GM18499 (cell line): ENCODE measurements at regions not wholly inside any gene's neighbourhood (a gene's known extent, or its start where the extent isn't known, plus 50 kb on each side); places are given as distances from the start of the nearest gene placed in this dataset.

ENCODE experiments used
- ATAC-seq: cut with Tn5 transposase; IDR thresholded peaks from one replicate; pipeline ENCODE4 v1.9.1; 2021; ENCODE audit warnings: moderate number of reproducible peaks; ENCODE audit not compliant: insufficient read depth, unreplicated experiment

DNA sequence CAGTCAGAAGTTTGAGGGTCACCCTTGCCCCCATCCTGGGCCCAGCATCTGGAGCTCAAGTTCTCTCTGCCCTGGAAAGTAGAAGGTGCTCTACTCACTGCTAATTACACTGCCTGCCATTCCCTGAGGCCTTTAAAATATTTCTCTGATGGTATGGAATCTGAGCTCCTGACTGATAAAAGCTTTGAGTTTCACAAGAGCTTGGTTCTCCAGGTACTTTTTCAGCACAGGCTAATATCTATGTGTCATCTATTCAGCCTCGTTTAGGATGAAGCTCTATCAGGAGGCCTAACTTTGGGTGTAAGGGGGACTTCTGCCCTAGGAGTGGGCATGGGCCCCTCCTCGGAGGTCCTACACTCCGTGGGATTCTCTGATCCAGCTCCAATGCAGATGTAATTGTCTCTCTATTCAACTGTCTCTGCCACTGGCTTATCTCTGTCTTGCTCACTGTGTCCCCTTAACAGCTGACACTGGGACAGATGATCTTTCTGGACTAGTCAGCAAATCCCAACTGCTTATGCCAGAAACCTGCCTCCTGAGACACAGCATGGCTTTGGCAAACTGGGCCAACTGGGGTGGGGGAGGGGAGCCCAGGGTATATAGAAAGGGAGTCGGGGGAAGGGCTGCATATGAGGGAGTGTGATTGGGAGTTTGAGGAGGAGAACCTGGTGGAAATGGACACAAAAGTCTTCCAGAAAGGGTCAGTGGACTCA is 104.2 kb upstream of the GADD45A start:
- ATAC-seq: no peak

DNA sequence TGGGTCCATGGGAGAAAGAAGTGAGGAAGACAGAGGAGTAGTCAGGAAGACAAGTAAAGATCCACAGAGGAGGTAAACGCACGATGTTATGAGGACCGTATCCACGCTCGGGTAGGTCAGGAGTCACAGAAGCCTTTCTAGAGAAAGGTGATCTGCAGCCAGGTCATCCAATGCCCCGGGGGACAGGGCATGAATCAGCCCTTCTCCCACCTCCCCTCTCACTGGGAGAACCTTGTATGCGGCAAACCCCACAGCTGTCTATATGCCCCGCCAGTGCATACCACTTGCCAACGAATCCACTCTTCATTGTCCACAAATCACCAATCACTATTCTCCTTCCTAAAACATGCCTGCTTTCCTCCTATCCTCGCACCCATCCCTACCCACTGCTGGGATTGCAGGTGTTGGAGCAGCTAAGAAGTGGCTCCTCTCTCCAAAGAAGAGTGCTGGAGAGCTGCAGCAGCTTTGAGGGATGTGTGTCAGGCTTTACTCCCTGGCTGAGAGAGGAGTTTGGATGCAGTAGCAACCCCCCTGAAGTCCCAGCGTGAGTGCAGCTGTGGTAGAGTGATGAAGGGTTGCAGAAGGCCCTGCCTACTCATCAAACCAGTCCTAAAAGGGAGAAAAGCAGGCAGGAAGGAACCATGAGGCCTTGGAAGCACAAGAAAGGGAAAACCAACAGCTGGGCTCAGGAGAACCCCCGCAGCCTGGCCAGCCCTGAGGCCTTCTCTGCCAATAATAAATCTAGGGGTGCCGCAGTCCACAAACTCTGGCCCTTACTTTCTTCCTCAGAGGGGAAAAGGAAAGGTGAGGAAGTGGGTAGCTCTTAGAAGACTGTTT is 102.2 kb upstream of the GADD45A start:
- no peak for ATAC-seq

DNA sequence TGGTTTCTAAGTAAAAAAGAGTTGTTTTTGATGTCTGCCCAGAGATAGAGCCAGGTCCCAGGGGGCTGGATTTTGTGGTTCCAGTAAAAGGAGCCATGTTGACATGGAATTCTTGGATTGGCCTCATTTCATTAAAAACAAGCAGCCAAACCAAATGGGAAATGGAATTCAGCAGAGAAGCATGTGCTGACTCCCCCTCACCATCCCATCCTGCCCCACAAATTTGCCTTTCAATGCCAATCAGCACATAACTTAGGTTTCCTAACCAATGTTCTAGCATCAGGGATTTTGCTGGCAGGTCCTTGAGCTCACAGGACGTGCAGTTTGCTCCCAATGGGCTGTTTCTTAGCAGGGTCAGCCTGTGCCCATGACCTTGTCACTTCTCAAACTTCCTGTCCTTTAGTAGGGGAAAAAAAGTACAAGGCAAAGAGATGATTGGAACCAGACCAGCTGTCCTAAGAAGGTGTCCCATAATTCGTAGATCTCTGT is 101.5 kb upstream of the GADD45A start:
- ATAC-seq: no peak

DNA sequence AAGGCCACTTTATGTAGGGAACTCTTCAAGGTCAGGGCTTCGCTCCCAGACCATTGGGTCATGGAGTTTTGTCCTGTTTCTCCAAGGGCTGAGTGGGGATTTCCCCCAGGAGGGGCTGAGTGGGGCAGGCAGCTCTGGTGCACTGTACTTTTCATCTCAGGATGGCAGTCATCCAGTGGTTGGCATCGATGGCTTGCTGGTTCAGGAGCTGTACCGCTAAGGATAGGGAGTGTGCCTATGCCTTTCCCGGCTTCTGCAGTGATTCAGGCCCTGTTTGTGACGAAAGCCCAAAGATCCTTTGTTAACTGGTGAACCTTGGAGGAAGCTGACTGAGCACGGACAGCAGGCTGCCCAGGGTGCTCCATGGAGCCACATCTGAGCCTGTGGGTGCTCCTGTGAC is 100.1 kb upstream of the GADD45A start:
- ATAC-seq: no peak

DNA sequence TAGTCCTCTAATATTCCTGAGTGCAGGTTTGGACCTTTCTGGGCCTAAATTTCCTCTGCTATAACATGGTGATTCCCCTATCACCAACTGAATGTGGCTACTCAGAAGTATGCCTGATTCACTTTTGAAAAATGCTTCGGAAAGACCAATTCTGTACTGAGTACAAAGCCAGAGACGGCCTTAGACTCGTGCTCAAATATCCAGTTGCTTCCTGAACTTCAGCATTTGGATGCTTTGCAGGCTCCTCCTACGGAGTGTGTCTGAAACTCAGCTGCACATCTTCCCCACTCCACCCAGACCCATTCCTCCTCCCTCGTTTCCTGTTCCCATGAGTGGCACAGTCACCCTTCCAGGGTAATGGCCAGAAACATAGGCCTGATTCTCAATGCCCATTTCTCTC is 98.4 kb upstream of the GADD45A start:
- no peak for ATAC-seq

DNA sequence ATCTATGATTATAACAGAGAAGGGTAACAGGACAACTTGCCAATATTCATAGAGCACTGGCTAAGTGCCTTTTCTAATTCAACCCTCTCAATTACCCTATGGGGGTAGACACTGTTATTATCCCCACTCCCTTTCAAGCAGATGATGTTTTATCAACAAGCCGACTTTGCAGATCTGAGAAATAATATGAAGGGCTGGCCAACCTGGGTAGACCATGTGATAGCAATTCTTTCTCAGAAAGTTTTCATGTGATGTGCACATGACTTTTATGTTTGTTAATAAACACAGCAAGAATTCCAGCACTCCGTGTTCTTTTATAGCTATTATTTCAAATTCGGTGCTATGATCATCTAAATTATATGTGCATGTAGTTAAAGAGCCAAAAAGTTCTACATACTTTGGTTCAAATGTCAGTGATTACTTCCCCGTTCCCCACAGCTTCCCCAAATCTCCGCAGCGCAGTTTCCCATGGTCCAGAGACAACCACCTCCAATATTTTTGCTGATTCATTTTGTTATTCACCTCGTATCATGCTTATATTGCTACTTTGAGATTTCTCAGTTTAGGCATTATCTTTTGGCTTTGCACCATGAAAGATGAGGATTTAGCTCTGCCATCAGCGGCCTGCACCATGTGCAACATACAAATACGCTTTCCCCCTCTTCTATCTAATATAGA is 96.7 kb upstream of the GADD45A start:
- ATAC-seq: no peak

DNA sequence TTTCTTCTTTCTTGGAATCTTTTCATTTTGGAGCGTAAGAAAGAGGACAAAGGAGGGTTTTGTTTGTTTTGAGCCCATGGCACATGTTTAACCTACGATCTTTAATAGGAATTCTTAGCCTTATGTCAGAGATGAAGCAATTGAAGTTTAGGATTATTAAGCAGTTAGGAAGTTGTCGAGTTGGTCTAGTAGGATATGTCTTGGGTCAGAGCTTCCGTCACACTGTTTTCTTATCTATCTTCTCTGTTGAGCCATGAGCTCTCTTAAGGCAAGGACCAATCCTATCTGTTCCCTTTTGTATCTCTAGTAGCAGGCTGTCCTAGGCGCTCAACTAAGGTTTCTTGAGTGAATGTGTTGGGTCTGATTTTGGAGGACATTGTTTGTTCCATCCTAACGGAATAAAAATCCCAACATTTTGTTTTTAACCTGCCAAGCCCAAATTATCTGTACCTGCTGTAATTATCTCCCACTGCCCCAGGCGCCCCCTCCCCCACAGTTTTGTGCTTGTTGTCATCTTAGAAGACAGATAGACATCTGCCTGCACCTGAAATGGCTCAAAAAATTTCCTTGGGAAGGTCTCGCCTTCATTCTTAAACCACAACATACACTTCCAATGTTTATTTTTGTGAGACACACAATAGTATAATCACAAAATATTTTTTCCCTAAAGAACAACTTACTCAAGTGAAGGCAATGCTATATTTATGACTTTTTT is 95.3 kb upstream of the GADD45A start:
- no peak for ATAC-seq

DNA sequence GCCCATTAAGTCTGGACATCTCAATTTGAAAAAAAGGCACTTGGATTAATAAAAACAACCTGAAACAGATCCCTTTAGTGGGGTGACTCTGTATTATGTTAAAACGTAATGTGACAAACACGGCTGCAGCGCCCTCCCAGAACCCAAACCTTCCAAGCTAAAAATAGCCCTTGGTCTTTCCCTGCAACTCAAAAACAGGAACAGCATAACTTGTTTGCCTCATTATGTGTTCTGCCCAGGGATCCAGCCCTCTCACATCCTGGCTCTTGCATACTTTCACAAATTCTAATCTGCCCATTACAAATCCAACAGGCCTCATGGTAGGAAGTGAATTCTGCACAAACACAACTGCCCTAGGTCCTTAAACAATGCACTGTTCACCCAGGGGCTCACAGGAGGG is 94.7 kb upstream of the GADD45A start:
- no peak for ATAC-seq

DNA sequence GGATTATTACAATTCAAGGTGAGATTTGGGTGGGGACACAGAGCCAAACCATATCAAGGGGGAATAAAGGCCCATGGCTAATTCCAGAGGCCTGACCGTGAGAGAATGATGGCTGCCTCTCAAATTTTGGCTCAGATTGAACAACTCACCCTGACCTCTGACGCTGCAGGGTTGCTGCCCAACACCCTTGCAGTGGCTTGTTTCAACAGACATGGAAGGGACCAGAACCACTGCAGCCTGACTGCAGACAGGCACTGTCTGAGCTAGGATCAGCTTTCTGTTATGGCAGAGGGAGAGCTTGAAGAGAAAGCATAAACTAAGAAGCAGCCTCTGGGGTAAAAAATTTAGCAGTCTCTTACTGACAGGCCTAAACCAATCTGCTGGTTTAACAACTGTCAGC is 90.2 kb upstream of the GADD45A start:
- ATAC-seq: no peak

DNA sequence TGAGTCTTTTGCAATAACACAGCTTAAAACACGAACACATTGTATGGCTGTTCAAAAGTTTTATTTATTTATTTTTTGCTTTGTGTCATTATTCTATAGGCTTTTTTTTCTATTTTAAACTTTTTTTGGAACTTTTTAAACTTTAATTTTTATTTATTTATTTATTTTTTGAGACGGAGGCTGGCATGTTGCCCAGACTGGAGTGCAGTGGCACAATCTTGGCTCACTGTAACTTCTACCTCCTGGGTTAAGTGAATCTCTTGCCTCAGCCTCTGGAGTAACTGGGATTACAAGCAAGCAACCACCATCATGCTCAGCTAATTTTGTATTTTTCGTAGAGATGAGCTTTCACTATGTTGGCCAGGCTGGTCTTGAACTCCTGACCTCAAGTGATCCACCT is 88.3 kb upstream of the GADD45A start:
- no peak for ATAC-seq

DNA sequence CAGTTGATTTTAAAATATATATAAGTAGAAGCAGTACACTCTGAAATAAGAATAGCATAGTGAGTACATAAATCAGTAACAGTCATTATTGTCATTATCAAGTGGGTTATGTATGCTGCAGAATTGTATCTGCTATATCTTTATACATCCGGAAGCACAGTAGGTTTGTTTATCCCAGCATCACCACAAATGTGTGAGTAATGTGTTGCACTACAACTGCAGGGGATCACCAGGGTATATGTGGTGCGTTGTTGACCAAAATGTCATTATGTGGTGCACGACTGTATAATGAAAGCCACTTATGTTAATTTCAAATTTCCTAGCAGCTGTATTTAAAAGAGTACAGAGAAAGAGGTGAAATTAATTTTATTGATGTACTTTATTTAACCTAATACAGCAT is 87.7 kb upstream of the GADD45A start:
- no peak for ATAC-seq

DNA sequence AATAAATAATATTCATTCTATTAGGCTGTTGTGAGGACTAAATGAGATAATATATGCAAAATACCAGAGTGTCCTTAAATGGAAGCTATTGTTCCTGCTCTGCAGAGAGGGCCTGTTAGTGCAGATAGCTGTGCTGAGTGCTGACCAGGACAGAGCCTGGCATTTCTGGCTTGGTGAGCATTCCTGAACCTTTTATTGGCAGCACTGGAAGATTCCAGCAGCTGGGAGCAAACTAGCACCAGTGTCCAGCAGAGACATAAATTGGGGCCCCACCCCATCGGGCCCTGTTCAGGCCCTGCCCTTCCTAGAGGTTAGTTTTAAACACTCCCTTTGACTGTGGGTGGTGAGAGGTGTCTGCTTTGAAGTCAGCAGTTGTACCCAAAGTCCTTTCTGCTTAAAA is 85.9 kb upstream of the GADD45A start:
- no peak for ATAC-seq

DNA sequence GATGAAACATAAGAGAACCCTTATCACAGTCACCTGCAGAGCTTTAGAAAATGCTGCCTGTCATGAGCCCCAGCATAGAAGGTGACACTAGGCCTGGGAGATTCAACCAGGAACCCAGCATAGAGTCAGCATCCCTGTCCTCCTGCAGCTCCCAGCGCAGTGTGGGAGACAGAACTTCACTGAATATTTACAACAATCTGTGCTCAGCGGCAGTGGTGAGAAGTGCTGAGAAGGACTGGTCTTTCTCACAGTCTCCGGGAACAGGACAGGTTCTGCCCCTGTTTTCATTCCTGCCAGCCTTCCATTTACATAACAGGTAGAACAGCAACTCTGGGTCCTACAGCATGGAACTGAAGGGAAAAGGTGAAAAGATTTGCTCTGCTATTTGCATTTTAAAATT is 83.5 kb upstream of the GADD45A start:
- no peak for ATAC-seq

DNA sequence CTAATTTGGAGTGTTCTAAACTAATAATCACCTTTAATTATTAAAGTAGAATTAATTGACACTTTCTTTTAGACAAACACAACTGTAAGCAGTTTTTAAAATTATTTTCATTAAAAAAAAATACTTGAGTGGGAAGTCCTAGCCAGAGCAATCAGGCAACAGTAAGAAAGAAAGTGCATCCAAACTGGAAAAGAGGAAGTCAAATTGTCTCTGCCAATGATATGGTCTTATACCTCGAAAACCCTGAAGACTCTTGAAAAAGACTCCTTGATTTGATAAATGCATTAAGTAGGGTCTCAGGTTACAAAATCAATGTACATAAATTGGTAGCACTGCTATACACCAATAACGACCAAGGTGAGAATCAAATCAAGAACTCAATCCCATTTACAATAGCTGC is 83.0 kb upstream of the GADD45A start:
- ATAC-seq: no peak

DNA sequence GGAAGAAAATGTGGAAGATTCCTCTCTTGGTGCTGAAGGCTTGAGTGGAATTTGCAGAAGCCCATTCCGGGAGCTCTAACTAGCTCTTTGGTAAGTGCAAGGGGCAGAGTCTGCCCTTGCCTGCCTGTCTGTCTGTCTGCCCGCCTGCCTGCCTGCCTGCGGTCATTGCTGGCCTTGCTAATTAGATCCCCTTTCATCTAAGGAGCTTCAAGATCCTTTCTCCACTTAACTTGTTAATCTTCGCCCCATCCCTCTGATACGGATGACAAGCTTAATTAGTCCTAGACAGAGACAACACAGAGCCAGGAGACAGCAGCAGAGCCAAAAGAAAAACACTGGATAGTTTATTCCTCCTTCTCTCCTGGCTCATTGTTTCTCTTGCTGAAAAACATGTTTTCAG is 80.2 kb upstream of the GADD45A start:
- ATAC-seq: no peak

DNA sequence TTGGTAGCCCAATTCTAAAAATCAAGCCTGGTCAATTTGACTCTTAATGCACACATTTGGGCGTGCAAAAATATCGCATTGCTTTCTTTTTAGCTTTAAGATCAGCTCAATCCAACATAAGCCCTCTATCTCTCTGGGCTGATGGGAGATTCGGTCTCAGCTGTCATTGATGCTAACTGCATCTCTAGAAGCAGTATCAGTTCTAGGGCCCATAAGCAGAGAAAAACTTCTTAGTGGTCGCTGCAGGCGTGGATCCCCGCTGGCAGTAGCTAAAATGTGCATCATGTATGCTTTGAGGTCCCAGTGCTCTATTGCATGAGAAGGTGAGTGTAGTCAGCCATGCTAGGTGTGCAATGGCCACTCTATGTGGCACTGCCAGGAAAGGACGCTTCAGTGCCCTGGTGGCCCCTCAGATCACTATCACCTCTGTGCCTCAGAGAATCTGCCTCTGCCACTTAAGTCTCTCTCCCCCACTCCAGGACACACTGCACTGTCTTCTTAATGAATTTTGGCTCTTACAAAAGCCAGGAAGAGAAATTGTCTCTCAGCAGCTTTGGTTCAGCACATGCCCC is 79.7 kb upstream of the GADD45A start:
- no peak for ATAC-seq

DNA sequence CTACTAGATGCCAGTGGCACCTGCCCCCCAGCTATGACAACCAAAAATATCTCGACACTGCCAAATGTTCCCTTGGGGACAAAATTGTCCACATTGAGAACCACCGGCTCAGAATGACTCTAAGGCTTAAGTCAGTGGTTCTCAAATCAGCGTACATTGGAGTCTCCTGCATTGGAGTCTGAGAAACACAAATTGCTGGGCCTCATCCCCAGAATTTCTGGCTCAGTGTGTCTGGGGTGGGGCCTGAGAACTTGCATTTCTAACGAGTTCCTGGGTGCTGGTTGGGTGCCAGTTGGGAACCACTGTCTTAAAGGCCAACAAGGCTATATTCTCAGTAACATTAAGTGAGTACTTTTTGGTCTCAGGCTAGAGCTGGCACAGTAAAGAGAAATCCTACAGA is 77.7 kb upstream of the GADD45A start:
- no peak for ATAC-seq

DNA sequence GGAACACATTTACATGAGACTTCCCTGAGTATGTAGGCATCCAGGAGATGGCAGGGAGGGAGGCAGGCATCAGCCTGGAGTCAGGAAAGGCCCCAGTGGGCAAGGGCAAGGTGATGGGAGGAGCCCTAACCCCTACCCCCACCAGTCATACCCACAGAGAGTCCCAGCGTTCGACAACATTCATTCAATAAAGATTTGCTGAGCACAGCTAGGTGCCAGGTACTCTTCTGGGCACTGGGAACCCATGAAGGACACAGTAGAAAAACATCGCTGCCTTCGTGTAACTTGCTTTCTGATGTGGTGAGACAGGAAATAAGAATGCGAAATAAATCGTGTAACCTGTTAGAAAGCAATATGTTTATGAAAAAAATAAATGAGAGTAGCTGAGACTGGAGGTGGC is 77.3 kb upstream of the GADD45A start:
- no peak for ATAC-seq

DNA sequence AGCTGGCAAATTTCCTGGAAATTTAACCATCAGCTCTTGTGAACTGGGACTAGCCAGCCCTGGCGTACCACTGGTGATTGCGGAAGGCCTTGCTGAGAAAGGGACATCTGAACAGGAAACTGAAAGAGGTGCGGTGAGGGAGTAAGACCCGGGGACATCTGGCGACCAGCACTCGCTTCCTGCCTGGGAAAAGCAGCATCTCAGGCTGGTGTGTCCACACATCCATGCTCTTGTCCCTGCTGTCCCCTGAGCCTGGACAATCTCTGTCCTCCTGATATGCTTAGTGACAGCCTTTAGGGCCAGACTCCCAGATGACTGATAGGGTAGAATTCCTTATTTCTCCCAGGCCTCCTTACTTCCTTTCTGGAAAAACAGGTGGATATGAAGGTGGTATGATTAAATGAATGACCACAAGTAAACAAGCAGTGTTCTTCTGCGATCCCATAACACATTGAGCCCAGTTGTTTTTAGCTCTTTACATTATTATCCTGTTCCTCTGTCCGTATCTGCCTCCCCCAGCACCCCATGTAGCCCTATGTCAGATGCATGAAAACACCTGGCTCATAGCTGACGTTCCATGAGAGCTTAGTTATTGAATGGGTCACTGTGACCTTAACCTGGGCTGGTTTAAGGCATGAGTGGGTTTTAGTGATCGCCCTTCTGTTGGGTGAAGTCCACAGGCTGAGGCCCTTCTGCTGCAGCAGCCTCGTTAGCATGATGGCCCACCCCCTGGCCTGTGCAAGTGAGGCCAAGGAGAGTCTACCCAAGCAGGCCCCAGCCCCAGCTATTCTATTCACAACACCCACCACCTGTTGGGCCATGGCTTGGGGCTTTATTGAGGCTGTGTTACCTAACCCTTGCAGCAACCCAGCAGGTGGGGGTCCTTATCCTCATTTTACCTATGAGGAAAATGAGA is 76.1 kb upstream of the GADD45A start:
- no peak for ATAC-seq
